HG02610 (cell line): ENCODE measurements at regions not wholly inside any gene's neighbourhood (a gene's known extent, or its start where the extent isn't known, plus 50 kb on each side); places are given as distances from the start of the nearest gene placed in this dataset.
"Not testable (repeated sequence)": the region's sequence is repeated elsewhere in the genome, so short reads cannot be mapped to it uniquely, and the experiment has no call there.

Experiments
- ATAC-seq: cut with Tn5 transposase; IDR thresholded peaks from one replicate; pipeline ENCODE4 v1.9.1; 2021; ENCODE audit warnings: mild to moderate bottlenecking, moderate library complexity; ENCODE audit not compliant: unreplicated experiment

DNA sequence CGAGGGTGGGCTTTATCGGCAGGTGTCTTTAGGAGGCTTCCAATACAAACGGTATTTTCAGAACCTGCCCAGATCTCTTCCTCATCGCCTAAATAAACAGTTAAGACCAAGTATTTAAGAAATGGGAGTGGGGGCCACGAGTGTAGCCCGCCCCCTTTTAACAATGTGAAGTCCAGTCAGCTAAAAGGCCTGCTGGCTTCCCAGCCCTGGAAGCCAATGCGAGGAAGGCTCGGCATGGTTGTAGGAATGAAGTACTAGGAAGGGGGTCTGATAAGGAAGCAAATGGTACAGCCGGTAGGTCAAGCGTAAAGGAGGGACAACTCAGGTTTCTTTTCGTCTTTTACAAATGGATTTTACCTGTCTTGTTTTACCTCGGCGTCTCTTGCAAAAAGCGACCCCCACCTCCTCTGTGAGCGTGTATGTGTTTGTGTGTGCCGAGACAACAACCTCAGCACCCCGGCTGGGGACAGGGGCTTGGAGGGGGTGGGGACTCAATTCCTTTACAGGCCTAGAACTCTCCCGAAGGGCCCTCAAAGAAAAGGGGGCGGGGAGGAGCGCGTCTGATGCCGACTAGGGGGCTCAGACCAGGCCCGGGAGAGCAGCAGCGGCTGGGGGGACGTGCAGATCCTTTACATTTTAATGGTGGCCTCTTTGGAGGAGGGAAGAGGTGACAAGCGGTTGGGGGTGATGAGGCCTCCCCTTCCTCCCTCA is 147.6 kb downstream of the GPR85 start:
- peak; percentile 3 for ATAC-seq

DNA sequence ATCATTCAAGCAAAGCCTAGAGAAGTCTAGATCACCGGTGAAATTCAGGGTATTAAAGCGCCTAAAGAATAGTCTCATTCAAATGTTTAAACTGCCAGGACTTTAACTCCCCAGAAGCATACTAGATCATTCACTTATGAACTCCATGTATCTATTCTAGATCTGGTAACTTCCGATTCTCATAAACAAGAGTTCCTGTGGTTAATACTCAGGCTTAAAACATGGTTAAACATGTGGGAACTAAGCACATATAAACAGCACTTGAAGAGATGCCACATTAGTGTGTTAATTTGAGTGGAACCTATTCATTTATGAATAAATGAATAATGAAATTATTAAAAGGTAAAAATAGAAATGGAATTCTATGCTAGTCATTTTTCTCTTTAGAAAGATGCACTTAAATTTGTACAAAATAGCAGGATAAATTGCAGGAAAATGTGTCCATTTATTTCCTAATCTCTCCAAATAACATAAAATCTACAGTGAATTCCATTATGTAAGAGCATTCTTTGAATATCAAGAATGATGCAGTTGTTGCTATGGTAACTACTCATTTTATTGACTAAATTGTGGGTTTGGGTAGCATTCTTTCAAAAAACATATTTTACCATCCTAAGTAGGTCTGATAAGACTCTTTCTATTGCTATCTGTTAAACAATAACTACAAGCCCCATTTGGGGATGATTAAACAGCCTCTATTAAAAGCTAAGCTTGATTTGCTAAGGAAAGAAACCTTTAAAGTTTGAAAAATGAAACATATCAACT is 147.6 kb upstream of the TMEM168 start:
- no peak for ATAC-seq

DNA sequence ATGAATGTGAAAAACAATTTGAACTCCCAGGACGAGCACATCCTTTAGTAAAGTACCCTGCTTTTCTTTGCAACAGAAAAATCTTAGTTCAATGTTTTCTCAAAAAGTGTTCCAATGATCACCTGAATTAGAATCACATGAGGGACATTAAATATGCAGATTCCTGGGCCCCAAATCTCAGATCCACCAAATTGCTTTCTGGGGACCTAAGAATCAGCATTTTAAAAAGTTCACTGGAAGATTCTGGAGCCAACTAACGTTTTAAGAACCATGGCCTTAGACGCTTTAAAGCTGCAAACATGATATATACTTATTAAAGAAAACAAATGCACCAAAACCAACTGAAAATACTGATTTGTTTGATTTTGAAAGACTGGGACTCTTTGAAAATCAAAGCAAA is 143.4 kb upstream of the TMEM168 start:
- no peak for ATAC-seq

DNA sequence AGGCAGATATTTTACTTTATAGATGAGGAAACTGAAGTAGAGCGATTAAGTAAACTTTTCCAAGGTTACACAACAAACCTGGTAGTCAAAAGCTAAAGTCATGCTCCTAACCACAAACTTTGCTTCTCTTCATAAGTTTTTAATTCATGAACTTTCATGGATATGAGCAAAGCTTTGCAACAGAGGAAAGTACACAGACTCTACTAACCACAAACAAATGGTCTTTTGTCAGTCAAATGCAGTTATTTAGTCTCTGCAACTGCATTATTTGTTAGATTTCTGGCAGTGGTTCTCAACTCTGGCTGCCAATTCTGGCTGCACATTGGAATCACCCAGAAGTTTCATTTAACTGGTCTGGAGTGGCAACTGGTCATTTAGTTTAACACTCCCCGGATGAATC is 140.6 kb upstream of the TMEM168 start:
- no peak for ATAC-seq

DNA sequence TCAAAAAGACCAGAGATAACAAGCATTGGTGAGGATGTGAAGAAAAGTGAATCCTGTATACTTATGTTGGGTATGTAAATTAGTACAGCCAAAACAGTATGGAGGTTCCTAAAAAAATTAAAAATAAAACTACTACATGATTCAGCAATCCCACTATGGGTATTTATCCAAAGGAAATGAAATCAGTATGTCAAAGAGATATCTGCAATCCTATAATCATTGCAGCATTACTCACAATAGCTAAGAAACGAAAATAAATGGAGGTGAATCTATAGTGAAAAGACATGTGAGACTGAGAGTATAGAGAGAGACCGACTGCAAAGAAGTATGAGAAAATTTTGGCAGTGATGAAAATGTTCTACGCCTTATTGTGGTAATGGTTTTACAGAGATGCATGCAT is 139.2 kb upstream of the TMEM168 start:
- no peak for ATAC-seq

DNA sequence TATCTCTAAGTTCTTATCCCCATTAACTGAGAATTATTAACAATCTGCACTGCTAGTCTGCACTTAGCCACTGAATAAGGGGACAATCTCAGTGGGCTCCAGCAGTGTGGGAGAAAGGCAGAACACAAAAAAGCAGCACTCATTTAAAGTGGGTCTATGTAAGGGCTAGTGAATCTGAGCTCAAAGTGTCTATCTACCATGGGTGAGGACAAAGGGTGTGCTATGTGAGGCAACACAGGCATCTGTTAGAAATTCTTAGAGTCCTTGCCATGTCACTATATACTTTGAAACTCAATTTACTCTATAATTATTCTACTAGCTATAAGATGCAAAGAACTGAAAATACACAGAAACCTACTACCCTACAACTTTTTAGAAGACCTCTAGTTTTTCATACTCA is 135.8 kb upstream of the TMEM168 start:
- no peak for ATAC-seq

DNA sequence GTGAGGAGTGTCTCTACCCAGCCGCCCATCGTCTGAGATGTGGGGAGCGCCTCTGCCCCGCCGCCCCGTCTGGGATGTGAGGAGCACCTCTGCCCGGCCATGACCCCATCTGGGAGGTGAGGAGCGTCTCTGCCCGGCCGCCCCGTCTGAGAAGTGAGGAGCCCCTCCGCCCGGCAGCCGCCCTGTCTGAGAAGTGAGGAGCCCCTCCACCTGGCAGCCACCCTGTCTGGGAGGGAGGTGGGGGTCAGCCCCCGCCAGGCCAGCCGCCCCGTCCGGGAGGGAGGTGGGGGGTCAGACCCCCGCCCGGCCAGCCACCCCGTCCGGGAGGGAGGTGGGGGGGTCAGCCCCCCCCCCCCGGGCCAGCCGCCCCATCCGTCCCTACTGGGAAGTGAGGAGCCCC is 132.4 kb upstream of the TMEM168 start:
- not testable (repeated sequence) for ATAC-seq

DNA sequence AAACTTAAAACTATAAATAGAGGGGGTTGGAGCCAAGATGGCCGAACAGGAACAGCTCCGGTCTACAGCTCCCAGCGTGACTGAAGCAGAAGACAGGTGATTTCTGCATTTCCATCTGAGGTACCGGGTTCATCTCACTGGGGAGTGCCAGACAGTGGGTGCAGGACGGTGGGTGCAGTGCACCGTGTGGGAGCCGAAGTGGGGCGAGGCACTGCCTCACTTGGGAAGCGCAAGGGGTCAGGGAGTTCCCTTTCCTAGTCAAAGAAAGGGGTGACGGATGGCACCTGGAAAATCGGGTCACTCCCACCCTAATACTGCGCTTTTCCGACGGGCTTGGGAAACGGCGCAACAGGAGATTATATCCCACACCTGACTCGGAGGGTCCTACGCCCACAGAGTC is 126.2 kb upstream of the TMEM168 start:
- ATAC-seq: not testable (repeated sequence)

DNA sequence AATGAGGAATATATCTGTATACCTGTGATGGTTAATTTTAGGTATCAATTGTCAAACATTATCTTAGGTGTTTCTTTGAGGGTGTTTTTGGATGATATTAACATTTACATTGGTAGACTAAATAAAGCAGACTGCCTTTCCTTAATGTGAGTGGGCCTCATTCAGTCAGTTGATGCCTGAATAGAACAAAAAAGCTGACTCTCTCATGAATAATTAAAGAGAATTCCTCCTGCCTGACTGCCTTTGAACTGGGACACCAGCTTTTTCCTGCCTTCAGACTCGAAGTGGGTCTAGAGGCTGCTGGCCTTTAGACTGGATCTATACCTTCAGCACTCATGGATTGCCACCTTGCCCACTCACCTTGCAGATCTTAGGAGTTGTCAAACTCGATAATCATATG is 117.9 kb upstream of the TMEM168 start:
- ATAC-seq: no peak

DNA sequence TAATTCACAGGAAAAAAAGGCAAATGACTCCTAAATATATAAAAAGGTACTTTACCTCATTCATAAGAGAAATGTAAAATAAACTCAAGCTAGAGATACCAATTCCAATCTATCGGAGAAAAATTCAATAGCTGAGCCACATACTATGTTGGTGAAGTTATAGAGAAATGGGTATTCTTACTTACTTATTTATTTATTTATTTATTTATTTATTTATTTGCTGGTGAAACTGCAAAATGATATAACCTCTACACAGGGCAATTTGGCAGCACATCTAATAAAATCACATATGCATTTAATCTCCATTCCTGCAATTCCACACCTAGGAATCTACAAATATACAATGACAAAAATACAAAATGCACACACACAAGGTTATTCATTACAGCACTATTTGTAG is 117.5 kb upstream of the TMEM168 start:
- ATAC-seq: no peak

DNA sequence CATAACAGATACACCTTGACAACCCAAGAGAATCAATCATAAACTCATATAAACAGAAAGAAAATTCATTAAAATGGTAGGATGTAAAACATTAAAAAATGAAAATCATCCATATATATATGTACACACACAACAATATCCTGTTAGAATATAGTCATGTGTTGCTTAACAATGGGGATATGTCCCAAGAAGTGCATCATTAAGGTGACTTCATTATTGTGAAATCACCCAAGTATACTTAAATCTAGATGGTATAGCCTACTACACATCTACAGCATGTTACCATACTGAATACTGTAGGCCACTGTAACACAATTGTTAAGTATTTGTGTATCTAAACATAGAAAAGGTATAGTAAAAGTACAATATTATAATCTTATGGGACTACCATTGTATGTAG is 115.8 kb upstream of the TMEM168 start:
- ATAC-seq: no peak

DNA sequence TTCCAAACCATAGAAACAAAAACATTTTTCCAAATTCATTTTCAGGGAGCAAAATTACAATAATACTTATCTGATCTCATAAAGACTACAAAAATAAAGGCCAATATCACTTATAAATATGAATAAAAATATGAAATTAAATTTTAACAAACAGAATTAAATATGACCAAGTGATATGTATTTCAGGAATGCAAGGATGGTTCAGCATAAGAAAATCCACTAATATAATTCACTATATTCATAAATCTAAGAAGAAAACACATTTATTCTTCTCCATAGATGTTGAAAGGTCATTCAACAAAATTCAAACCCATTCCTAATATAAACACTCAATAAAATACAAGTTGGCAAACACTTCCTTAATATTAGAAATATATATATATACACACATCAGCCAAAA is 115.2 kb upstream of the TMEM168 start:
- no peak for ATAC-seq

DNA sequence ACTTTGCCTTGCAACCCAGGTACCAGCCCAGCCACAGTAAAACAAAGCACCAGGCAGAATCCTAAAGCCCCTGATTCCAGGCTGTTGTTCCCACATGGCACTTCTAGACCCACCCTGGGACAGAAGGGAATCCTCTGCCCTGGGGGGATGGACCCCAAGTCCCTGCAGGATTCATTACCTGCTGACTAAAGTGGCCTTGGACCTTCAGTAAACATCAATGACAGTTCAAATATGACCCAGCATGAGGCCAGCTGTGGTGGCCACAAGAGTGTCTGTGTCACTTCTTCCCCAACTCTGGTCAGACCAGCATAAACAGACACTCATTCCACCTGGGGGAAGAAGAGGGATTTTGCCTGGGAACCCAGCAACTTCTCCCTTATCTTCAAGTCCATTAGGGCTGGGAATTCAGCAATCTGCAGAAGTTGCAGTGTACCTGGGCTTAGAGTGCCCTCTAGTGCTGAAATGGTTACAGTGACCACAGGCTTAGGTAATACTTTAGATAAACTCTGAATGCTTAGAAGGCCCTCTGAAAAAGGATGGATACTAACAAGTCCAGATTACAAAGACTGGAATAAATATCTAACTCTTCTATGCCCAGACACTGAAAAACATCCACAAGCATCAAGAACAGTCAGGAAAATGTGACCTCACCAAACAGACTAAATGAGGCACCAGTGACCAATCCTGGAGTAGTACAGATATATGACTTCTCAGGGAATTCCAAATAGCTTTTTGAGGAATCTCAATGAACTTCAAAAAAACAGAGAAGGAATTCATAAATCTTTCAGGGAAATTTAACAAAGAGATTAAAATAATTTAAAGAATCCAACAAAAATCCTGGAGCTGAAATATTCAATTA is 108.5 kb upstream of the TMEM168 start:
- peak; percentile 86 for ATAC-seq

DNA sequence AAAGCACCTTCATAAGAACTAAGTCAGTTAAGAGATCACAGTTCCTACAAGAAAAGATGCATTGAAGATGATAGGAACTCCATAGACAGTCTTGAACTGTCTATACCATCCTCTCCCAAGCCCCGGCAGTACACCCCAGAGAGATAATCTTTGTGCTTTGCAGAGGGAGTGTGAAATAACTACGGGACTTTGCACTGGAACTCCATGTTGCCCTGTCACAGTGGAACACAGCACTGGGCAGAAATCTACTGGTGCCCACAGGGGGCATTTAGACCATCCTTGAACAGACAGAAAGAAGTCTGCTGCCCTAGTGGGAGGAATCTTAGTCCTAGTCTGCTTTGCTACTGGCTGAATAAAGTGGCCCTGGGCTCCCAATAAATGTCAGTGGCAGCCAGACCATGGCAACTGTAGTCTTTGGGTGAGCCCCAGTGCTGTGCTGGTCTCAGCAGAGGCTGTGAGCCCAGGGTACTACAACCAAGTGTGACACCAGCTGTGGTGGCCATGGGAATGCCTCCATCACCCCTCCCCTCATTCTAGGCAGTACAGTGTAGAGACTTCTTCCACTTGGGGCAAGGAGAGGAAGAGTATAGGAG is 107.7 kb upstream of the TMEM168 start:
- no peak for ATAC-seq

DNA sequence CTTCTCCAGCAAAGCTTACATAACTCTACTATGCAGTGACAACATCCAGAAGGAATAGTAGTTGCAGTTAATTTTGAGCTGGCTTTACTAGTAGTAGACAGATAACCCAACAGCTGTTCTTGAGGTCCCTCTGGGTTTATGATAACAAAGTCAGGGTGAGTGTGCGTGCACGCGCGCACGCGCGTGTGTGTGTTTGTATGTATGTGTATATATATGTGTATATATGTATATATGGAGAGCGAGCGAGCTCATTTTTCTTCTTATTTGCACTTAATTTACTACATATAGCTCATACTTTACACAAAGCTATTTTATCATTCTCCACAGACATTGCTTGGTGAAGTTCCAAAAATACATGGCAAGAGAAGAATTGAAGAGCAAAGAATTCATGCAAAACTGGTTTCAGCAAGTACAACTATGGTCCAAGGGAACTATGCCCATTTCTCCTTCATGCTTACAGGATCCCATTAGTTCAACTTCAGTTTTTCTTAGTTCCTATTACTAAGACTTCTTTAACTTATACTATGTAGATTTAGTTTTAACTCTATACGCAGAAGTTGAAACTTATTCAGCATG is 105.9 kb upstream of the TMEM168 start:
- ATAC-seq: no peak

DNA sequence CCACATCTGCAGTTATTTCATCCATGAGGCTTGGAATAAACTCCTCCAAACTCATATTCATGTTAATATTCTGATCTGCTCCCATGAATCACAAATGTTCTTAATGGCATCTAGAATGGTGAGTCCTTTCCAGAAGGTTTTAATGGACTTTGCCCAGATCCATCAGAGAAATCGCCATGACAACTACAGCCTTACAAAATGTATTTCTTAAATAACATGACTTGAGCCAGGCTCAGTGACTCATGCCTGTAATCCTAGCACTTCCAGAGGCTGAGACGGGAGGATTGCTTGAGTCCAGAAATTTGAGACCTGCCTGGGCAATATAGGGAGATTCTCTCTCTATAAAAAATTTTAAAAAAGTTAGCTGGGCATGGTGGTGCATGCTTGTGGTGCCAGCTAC is 102.1 kb upstream of the TMEM168 start:
- ATAC-seq: no peak

DNA sequence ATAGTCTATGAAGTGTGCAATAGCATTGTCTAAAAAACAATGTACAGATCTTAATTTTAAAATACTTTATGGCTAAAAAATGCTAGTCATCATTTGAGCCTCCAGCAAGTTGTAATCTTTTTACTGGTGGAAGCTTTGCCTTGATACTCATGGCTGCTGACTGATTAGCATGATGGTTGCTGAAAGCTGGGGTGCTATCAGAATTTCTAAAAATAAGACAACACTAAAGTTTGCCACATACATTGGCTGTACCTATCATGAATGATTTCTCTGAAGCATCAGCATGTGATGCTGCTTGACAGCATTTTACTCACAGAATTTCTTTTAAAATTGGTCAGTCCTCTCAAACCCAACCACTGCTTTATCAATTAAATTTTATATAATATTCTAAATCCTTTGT is 101.5 kb upstream of the TMEM168 start:
- ATAC-seq: no peak

DNA sequence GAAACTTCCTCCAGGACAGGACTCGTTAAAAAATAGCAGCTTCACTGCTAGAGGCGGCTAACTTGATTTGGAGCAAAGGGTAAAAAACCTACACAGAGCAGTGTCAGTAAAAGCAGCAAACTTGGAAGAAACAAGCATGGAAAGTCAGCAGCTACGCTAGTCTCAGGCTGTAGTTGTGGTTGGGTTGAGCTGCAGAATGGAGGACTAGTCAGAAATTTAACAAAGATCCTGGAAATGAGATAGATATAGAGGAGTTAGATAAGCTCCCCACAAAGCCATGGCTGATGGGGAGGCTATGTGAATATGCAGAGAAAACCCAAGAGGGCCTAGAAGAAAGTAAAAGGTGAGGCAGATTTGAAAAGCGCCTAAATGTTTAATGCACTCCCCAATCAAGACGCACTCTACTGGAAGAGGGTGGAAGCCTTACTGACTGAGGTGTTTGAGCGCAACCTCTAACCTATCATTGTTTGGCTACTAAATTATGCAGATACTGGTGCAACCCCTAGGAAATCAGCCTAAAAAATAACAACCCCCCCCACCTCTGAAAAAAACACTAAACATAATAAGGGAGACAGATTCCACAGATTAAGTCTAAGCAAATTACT is 99.7 kb upstream of the TMEM168 start:
- no peak for ATAC-seq

DNA sequence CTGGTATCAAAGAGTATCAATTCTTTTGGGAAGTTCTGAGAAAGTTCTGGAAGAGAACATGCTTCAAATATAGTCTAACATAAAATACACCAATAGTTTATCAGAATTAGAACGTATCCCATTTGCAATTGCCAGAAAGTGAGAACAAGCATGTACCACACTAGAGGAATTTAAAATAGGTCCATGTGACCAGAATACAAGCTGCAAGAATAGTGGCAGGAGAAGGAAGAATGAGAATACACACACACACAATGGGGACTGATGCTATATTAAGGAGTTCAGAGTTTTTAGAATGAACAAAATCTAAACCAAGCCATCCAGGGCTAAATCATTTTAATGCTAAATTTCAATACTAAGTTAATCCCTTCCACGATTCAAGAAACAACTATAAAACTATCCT is 99.1 kb upstream of the TMEM168 start:
- ATAC-seq: no peak

DNA sequence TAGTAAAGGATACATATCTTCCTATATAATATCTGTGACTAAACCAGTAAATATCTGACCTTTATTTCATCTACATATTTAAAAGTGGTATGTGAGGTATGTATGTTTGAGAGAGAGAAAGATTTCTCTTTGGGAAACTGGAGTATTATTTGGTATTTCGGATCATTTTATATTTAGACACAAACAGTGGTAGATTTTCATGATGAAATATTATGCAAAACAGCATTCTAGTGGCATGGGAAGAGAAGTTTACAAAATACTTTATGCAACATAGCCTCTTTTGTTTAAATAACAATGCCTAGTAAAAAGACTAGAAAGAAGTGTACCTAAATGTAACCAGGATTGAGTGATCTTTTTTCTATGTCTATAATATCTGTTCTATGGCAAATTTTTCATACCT is 98.6 kb upstream of the TMEM168 start:
- no peak for ATAC-seq

DNA sequence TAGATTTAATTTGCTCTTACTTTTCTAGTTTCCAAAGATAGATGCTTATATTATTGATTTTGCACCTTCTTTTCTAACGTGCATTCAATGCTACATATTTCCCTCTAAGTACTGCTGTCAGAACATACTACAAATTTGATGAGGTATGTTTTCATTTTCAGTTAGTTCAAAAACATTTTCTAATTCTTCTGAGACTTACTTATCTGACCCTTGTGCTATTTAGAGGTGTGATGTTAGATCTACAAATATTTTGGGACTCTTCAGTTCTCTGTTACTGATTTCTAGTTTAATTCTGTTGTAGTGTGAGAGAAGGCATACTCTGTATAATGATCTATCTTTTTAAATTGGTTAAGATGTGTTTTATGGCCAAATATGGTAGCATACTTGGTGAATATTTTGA is 97.8 kb upstream of the TMEM168 start:
- ATAC-seq: no peak
